BE2C (cell line): ENCODE measurements at regions not wholly inside any gene's neighbourhood (a gene's known extent, or its start where the extent isn't known, plus 50 kb on each side); places are given as distances from the start of the nearest gene placed in this dataset.
"Not testable (repeated sequence)": the region's sequence is repeated elsewhere in the genome, so short reads cannot be mapped to it uniquely, and the experiment has no call there.

Experiments
- DNase-seq: peaks from one replicate; pipeline ENCODE4 v3.0.0-alpha.2; 2020
- H3K27me3 ChIP-seq: fragments of 250-450 bp; sonication (Bioruptor Pico); 2 replicates; pipeline ENCODE4 v1.5.1; 2020; ENCODE audit warnings: mild to moderate bottlenecking
- H3K36me3 ChIP-seq: fragments of 250-450 bp; sonication (Bioruptor Pico); 2 replicates; pipeline ENCODE4 v1.5.1; 2020; ENCODE audit warnings: mild to moderate bottlenecking
- H3K4me1 ChIP-seq: fragments of 250-450 bp; sonication (Bioruptor Pico); 2 replicates; pipeline ENCODE4 v1.5.1; 2020
- H3K4me3 ChIP-seq: 2 replicates; pipeline ENCODE4 v1.5.1; 2011; ENCODE audit warnings: low read depth, low read length
- H3K9me3 ChIP-seq: fragments of 250-450 bp; sonication (Bioruptor Pico); 2 replicates; pipeline ENCODE4 v1.5.1; 2020
- CTCF ChIP-seq: IDR thresholded peaks from 2 replicates; pipeline ENCODE4 v1.5.1; 2012; ENCODE audit warnings: mild to moderate bottlenecking, low read depth, low read length

GRCh38 chr2:144642131-144642530, 122.2 kb upstream of the ZEB2 start:
- DNase-seq: no peak
- no peak for TF ChIP-seq CTCF

GRCh38 chr2:144638250-144638649, 118.3 kb upstream of the ZEB2 start:
- DNase-seq, H3K4me3 ChIP-seq, H3K27me3 ChIP-seq, H3K9me3 ChIP-seq, H3K4me1 ChIP-seq, H3K36me3 ChIP-seq: not testable (repeated sequence)

More at GRCh38 chr2:144642131-144642530, 122.2 kb upstream of the ZEB2 start:
- Histone ChIP-seq H3K27me3 (no peaks in the 10 kb centered on the region), H3K9me3 (no peaks in the 10 kb centered on the region), H3K4me3 (no peak overlapping the region), H3K36me3 (no peaks in the 10 kb centered on the region), H3K4me1 (no peaks in the 10 kb centered on the region)

GRCh38 chr2:144636860-144637259, 116.9 kb upstream of the ZEB2 start:
- DNase-seq, H3K4me1 ChIP-seq, H3K4me3 ChIP-seq: not testable (repeated sequence)

GRCh38 chr2:144632809-144633208, 112.9 kb upstream of the ZEB2 start:
- no peak for TF ChIP-seq CTCF
- no peak overlapping the region for H3K4me3 ChIP-seq
- H3K36me3 ChIP-seq: no peaks in the 10 kb centered on the region
- H3K4me1 ChIP-seq: no peaks in the 10 kb centered on the region
- no peaks in the 10 kb centered on the region for H3K27me3 ChIP-seq
- H3K9me3 ChIP-seq: no peaks in the 10 kb centered on the region
- DNase-seq: no peak

More at GRCh38 chr2:144636860-144637259, 116.9 kb upstream of the ZEB2 start:
- not testable (repeated sequence) for H3K9me3 ChIP-seq, H3K27me3 ChIP-seq, H3K36me3 ChIP-seq

GRCh38 chr2:144631636-144632035, 111.7 kb upstream of the ZEB2 start:
- Histone ChIP-seq H3K9me3 (no peaks in the 10 kb centered on the region), H3K4me3 (no peak overlapping the region), H3K27me3 (no peaks in the 10 kb centered on the region), H3K36me3 (no peaks in the 10 kb centered on the region), H3K4me1 (no peaks in the 10 kb centered on the region)
- no peak for TF ChIP-seq CTCF
- DNase-seq: no peak

GRCh38 chr2:144630459-144631215, 110.7 kb upstream of the ZEB2 start:
- H3K9me3 ChIP-seq: no peaks in the 10 kb centered on the region
- no peak overlapping the region for H3K4me3 ChIP-seq
- H3K27me3 ChIP-seq: no peaks in the 10 kb centered on the region
- no peaks in the 10 kb centered on the region for H3K36me3 ChIP-seq
- TF ChIP-seq CTCF: no peak
- H3K4me1 ChIP-seq: no peaks in the 10 kb centered on the region
- DNase-seq: no peak

- no peak for TF ChIP-seq CTCF
- no peaks in the 10 kb centered on the region for H3K27me3 ChIP-seq
- H3K4me1 ChIP-seq: no peaks in the 10 kb centered on the region
- H3K9me3 ChIP-seq: no peaks in the 10 kb centered on the region
- no peak overlapping the region for H3K4me3 ChIP-seq
- no peaks in the 10 kb centered on the region for H3K36me3 ChIP-seq
- no peak for DNase-seq
These were observed 110.0 kb upstream of the ZEB2 start for GRCh38 chr2:144629935-144630334.
